SK-N-SH (cell line): ENCODE measurements at regions not wholly inside any gene's neighbourhood (a gene's known extent, or its start where the extent isn't known, plus 50 kb on each side); places are given as distances from the start of the nearest gene placed in this dataset.

Experiments
- CTCF ChIA-PET: fragments of 300-600, 350-600 bp; formaldehyde crosslinking; extraction: SDS; loops from one replicate; lab custom pipeline; 2021; lab: Yijun Ruan, JAX
- POLR2A ChIA-PET: fragments of 350-600 bp; sonication (Branson Sonifier 250); formaldehyde crosslinking; extraction: SDS; loops from one replicate; lab custom pipeline; 2020; ENCODE audit warnings: antibody characterized with exemption, inconsistent platforms; lab: Yijun Ruan, JAX
- DNase-seq: peaks from one replicate; pipeline ENCODE4 v3.0.0; 2012
- H2AFZ ChIP-seq: fragments of 200-600 bp; sonication (generic); 2 replicates; pipeline ENCODE4 v1.8.1; 2016; ENCODE audit warnings: antibody characterized with exemption, mild to moderate bottlenecking, low read depth
- H3F3A ChIP-seq: fragments of 200-600 bp; sonication (generic); replicated peaks from 2 replicates; pipeline ENCODE3; 2016; ENCODE audit warnings: antibody characterized with exemption, mild to moderate bottlenecking; ENCODE audit not compliant: insufficient read depth
- H3K27ac ChIP-seq, 2 experiments: fragments of 200-500 bp in 1 of 2; fragments of 200-600 bp in 1 of 2; sonication (Bioruptor generic) in 1 of 2; sonication (generic), shearing (Covaris generic) in 1 of 2; 2 replicates each; pipeline versions ENCODE4 v1.5.1 to v1.6.1; 2014 to 2016; ENCODE audit warnings: low read depth in 2 of 2, inconsistent platforms in 1 of 2, low read length in 1 of 2, mild to moderate bottlenecking in 1 of 2, mixed read lengths in 1 of 2
- H3K27me3 ChIP-seq: fragments of 200-600 bp; sonication (generic), shearing (Covaris generic); 2 replicates; pipeline ENCODE4 v1.6.1; 2016; ENCODE audit warnings: mixed run types; ENCODE audit not compliant: insufficient read depth
- H3K36me3 ChIP-seq, 2 experiments: fragments of 200-500 bp in 1 of 2; fragments of 200-600 bp in 1 of 2; sonication (Bioruptor generic) in 1 of 2; sonication (generic) in 1 of 2; replicated peaks in 1 of 2; 2 replicates each; pipeline versions ENCODE3 to v1.5.1; 2014 to 2016; ENCODE audit warnings: low read length in 1 of 2, mild to moderate bottlenecking in 1 of 2; ENCODE audit not compliant: insufficient read depth in 2 of 2, control insufficient read depth in 1 of 2
- H3K4me1 ChIP-seq, 2 experiments: fragments of 200-500 bp in 1 of 2; fragments of 200-600 bp in 1 of 2; sonication (Bioruptor generic) in 1 of 2; sonication (generic), shearing (Covaris generic) in 1 of 2; 2 replicates each; pipeline versions ENCODE4 v1.5.1 to v1.6.1; 2014 to 2016; ENCODE audit warnings: low read depth in 1 of 2, low read length in 1 of 2, mixed run types in 1 of 2; ENCODE audit not compliant: insufficient read depth in 2 of 2, control insufficient read depth in 1 of 2
- H3K4me2 ChIP-seq: fragments of 200-600 bp; sonication (generic), shearing (Covaris generic); 2 replicates; pipeline ENCODE4 v1.6.1; 2017; ENCODE audit warnings: mixed run types
- H3K4me3 ChIP-seq, 2 experiments: fragments of 200-500 bp in 1 of 2; fragments of 200-600 bp in 1 of 2; sonication (Bioruptor generic) in 1 of 2; sonication (generic), shearing (Covaris generic) in 1 of 2; 2 replicates each; pipeline versions ENCODE4 v1.5.1 to v1.8.1; 2014 to 2016; ENCODE audit warnings: low read depth in 2 of 2, inconsistent platforms in 1 of 2, low read length in 1 of 2, mild to moderate bottlenecking in 1 of 2, mixed read lengths in 1 of 2, moderate library complexity in 1 of 2
- H3K79me2 ChIP-seq: fragments of 200-600 bp; sonication (generic); 2 replicates; pipeline ENCODE4 v1.8.1; 2017; ENCODE audit warnings: mild to moderate bottlenecking; ENCODE audit not compliant: insufficient read depth
- H3K9ac ChIP-seq: fragments of 200-600 bp; sonication (generic); 2 replicates; pipeline ENCODE4 v1.6.1; 2017; ENCODE audit warnings: mixed run types
- H3K9me2 ChIP-seq: fragments of 200-600 bp; sonication (generic); 2 replicates; pipeline ENCODE4 v1.6.1; 2017; ENCODE audit warnings: mixed run types
- H3K9me3 ChIP-seq: fragments of 200-600 bp; sonication (generic); 2 replicates; pipeline ENCODE4 v1.6.1; 2017; ENCODE audit warnings: mixed run types, mild to moderate bottlenecking, moderate library complexity
- H4K20me1 ChIP-seq: fragments of 200-600 bp; sonication (generic); 2 replicates; pipeline ENCODE4 v1.6.1; 2017; ENCODE audit warnings: mild to moderate bottlenecking, mixed run types; ENCODE audit not compliant: insufficient read depth
- EP300 ChIP-seq, 2 experiments: IDR thresholded peaks; 2 replicates each; pipeline versions ENCODE4 v1.4.0 to v1.6.1; 2012; ENCODE audit warnings: borderline replicate concordance in 1 of 2, low read depth in 1 of 2, low read length in 1 of 2
- FOSL2 ChIP-seq: IDR thresholded peaks from 2 replicates; pipeline ENCODE4 v1.4.0; 2012; ENCODE audit warnings: low read depth, mild to moderate bottlenecking, moderate library complexity, borderline replicate concordance
- FOXJ3 ChIP-seq: sonication (generic); formaldehyde crosslinking; IDR thresholded peaks from 2 replicates; pipeline ENCODE4 v1.5.1; 2020; ENCODE audit warnings: mild to moderate bottlenecking, missing genetic modification reagents
- FOXM1 ChIP-seq: IDR thresholded peaks from 2 replicates; pipeline ENCODE4 v1.4.0; 2012; ENCODE audit warnings: low read depth, mild to moderate bottlenecking
- JUND ChIP-seq: IDR thresholded peaks from 2 replicates; pipeline ENCODE4 v1.4.0; 2012
- NRF1 ChIP-seq: IDR thresholded peaks from 2 replicates; pipeline ENCODE4 v1.6.1; 2012; ENCODE audit warnings: low read depth, mild to moderate bottlenecking, low read length
- PBX3 ChIP-seq: IDR thresholded peaks from 2 replicates; pipeline ENCODE4; 2012
- POLR2AphosphoS5 ChIP-seq: IDR thresholded peaks from 2 replicates; pipeline ENCODE4 v1.6.1; 2012; ENCODE audit warnings: low read depth, low read length
- RAD21 ChIP-seq: IDR thresholded peaks from 2 replicates; pipeline ENCODE4 v1.6.1; 2012; ENCODE audit warnings: mild to moderate bottlenecking, low read length
- RFX5 ChIP-seq: IDR thresholded peaks from 2 replicates; pipeline ENCODE4 v1.6.1; 2012; ENCODE audit warnings: mild to moderate bottlenecking, improper control_type of control experiment, low read length
- RXRA ChIP-seq: IDR thresholded peaks from 2 replicates; pipeline ENCODE4 v1.4.0; 2012; ENCODE audit warnings: low read depth, mild to moderate bottlenecking, borderline replicate concordance
- SIN3A ChIP-seq: IDR thresholded peaks from 2 replicates; pipeline ENCODE4 v1.6.1; 2012; ENCODE audit warnings: low read depth, mild to moderate bottlenecking, low read length, moderate library complexity, borderline replicate concordance
- SMC3 ChIP-seq: IDR thresholded peaks from 2 replicates; pipeline ENCODE4 v1.6.1; 2012; ENCODE audit warnings: low read depth, low read length, improper control_type of control experiment
- TAF1 ChIP-seq: IDR thresholded peaks from 2 replicates; pipeline ENCODE4 v1.6.1; 2012; ENCODE audit warnings: low read depth, mild to moderate bottlenecking, low read length, moderate library complexity, borderline replicate concordance
- TCF12 ChIP-seq: IDR thresholded peaks from 2 replicates; pipeline ENCODE4 v1.4.0; 2012
- TEAD4 ChIP-seq: IDR thresholded peaks from 2 replicates; pipeline ENCODE4 v1.4.0; 2012; ENCODE audit warnings: mild to moderate bottlenecking, borderline replicate concordance; ENCODE audit not compliant: insufficient read depth
- YY1 ChIP-seq: IDR thresholded peaks from 2 replicates; pipeline ENCODE4 v1.4.0; 2012; ENCODE audit warnings: low read depth, mild to moderate bottlenecking
- WGBS: methylation state at CpG from one replicate; pipeline ENCODE4 v1.1.6; 2017; ENCODE audit warnings: low lambda C conversion rate; 5-methylcytosine and 5-hydroxymethylcytosine counted together
- TF ChIP-seq, protein P1 (sequence below): IDR thresholded peaks from 2 replicates; pipeline ENCODE4 v1.4.0; 2012; ENCODE audit warnings: low read depth, borderline replicate concordance
- TF ChIP-seq, protein P2 (sequence below): IDR thresholded peaks from 2 replicates; pipeline ENCODE4 v1.6.1; 2012; ENCODE audit warnings: mild to moderate bottlenecking, low read depth, low read length, moderate library complexity
- TF ChIP-seq, protein P3 (sequence below): IDR thresholded peaks from 2 replicates; pipeline ENCODE4 v1.4.0; 2012; ENCODE audit warnings: low read depth, borderline replicate concordance

- TF ChIP-seq PBX3 (peak; percentile 84), TAF1 (no peak), TCF12 (peak; percentile 60; the same call in 1 of the 2 replicates), NRF1 (no peak)
- TF ChIP-seq, protein P1, sequence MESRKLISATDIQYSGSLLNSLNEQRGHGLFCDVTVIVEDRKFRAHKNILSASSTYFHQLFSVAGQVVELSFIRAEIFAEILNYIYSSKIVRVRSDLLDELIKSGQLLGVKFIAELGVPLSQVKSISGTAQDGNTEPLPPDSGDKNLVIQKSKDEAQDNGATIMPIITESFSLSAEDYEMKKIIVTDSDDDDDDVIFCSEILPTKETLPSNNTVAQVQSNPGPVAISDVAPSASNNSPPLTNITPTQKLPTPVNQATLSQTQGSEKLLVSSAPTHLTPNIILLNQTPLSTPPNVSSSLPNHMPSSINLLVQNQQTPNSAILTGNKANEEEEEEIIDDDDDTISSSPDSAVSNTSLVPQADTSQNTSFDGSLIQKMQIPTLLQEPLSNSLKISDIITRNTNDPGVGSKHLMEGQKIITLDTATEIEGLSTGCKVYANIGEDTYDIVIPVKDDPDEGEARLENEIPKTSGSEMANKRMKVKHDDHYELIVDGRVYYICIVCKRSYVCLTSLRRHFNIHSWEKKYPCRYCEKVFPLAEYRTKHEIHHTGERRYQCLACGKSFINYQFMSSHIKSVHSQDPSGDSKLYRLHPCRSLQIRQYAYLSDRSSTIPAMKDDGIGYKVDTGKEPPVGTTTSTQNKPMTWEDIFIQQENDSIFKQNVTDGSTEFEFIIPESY = no peak
These were observed 358.7 kb downstream of the LTN1 start (continued) for GRCh38 chr21:28633839-28634555.

- CTCF ChIA-PET = no interaction called here
- H3K4me2 ChIP-seq = peak overlapping the region; percentile 74
- TF ChIP-seq JUND (peak; percentile 96), POLR2AphosphoS5 (peak; percentile 51; the same call in 1 of the 2 replicates), SMC3 (no peak), RFX5 (no peak), RXRA (peak; percentile 46; the same call in 1 of the 2 replicates), FOXM1 (peak; percentile 68; the same call in 1 of the 2 replicates), EP300 (IDR thresholded peaks at IDR 0.05; ENCODE audit: borderline replicate concordance in 1 of 2, low read depth in 1 of 2, low read length in 1 of 2) (peak; percentile 20 to 93; a peak in 2 of 4 replicates), FOSL2 (peak; percentile 90), NRF1 (no peak), RAD21 (no peak), FOXJ3 (no peak), TEAD4 (peak; percentile 88), YY1 (no peak), SIN3A (no peak; the same call in 1 of the 2 replicates)
- TF ChIP-seq, protein P1 = no peak
- TF ChIP-seq, protein P2, sequence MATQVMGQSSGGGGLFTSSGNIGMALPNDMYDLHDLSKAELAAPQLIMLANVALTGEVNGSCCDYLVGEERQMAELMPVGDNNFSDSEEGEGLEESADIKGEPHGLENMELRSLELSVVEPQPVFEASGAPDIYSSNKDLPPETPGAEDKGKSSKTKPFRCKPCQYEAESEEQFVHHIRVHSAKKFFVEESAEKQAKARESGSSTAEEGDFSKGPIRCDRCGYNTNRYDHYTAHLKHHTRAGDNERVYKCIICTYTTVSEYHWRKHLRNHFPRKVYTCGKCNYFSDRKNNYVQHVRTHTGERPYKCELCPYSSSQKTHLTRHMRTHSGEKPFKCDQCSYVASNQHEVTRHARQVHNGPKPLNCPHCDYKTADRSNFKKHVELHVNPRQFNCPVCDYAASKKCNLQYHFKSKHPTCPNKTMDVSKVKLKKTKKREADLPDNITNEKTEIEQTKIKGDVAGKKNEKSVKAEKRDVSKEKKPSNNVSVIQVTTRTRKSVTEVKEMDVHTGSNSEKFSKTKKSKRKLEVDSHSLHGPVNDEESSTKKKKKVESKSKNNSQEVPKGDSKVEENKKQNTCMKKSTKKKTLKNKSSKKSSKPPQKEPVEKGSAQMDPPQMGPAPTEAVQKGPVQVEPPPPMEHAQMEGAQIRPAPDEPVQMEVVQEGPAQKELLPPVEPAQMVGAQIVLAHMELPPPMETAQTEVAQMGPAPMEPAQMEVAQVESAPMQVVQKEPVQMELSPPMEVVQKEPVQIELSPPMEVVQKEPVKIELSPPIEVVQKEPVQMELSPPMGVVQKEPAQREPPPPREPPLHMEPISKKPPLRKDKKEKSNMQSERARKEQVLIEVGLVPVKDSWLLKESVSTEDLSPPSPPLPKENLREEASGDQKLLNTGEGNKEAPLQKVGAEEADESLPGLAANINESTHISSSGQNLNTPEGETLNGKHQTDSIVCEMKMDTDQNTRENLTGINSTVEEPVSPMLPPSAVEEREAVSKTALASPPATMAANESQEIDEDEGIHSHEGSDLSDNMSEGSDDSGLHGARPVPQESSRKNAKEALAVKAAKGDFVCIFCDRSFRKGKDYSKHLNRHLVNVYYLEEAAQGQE = no peak
- TF ChIP-seq, protein P3, sequence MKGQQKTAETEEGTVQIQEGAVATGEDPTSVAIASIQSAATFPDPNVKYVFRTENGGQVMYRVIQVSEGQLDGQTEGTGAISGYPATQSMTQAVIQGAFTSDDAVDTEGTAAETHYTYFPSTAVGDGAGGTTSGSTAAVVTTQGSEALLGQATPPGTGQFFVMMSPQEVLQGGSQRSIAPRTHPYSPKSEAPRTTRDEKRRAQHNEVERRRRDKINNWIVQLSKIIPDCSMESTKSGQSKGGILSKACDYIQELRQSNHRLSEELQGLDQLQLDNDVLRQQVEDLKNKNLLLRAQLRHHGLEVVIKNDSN = peak; percentile 8; the same call in 1 of the 2 replicates
These were observed 359.8 kb downstream of the LTN1 start for GRCh38 chr21:28632755-28633408.

More at GRCh38 chr21:28632755-28633408, 359.8 kb downstream of the LTN1 start:
- Histone ChIP-seq H3F3A (peaks cover 60% of the 10 kb centered on the region), H3K4me3 (peak overlapping the region; percentile 5 to 22; a peak in 1 of 4 replicates), H4K20me1 (no peaks in the 10 kb centered on the region), H3K4me1 (peaks cover 5 to 39% of the 10 kb centered on the region in 2 experiments), H3K27me3 (no peaks in the 10 kb centered on the region), H3K36me3 (no peaks in the 10 kb centered on the region), H3K9me2 (no peaks in the 10 kb centered on the region), H2AFZ (peak overlapping the region; percentile 5; the same call in 1 of the 2 replicates), H3K9ac (peak overlapping the region; percentile 83), H3K9me3 (no peaks in the 10 kb centered on the region), H3K27ac (peak overlapping the region; percentile 83 to 95), H3K79me2 (no peaks in the 10 kb centered on the region)
- WGBS = 6% methylated on average over 3 of the region's 3 CpGs
- DNase-seq = no peak
- POLR2A ChIA-PET = no interaction called here
